ENCODE measurements at regions not wholly inside any gene's neighbourhood (a gene's known extent, or its start where the extent isn't known, plus 50 kb on each side); places are given as distances from the start of the nearest gene placed in this dataset.

DNA sequence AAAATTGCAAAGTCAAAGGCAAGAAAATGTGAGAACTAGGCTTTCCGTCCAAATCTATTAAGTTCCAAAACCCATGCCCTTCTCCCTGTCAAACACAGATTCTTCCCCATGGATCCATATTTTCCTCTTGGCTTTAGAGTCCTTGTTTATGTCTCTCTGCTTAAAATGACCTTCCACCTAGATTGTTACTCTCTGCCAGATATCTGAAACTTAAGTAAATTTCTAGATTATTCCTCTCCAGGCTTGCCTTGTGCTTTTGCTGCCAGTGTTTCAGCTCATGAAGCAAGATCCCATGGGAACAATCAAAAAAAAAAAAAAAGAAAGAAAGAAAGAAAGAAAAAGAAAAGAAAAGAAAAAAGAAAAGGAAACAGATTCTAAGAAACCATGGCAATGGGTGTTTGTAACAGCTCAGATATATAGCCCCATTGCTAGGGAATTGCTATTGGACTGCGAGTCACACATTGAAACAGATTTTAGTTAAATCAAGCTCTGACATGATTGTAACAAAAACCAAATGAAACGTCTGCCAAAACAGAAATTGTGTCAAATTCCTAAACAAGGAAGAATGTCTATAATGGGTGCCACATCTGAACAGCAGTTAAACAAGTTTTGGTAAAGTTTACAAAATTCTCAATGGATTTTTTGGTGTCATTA lies 660.7 kb upstream of the CNTNAP5 start:
- Histone ChIP-seq H4K20me1 (ENCODE audit: low read length) (no peaks in the 10 kb centered on the region), H3K79me2 (ENCODE audit: low read length) (no peaks in the 10 kb centered on the region), H3K4me2 (ENCODE audit: low read length) (peak overlapping the region; percentile 60), H3K36me3 (ENCODE audit: low read depth, low read length) (no peaks in the 10 kb centered on the region; the same call in 1 of the 2 replicates), H2AFZ (ENCODE audit: low read length) (peak overlapping the region; percentile 34; the same call in 1 of the 2 replicates), H3K27ac (ENCODE audit: low read length) (peak overlapping the region; percentile 14; the same call in 1 of the 2 replicates), H3K4me3 (ENCODE audit: low read length) (no peak overlapping the region), H3K4me1 (ENCODE audit: insufficient read depth, low read length) (peaks cover 19% of the 10 kb centered on the region), H3K9me2 (replicated peaks; ENCODE audit: low read length) (no peaks in the 10 kb centered on the region), H3K27me3 (ENCODE audit: low read length) (no peaks in the 10 kb centered on the region), H3K9ac (ENCODE audit: low read length) (no peak overlapping the region), H3K9me3 (ENCODE audit: low read length) (peaks cover 2% of the 10 kb centered on the region; the same call in 1 of the 2 replicates), H3F3A (ENCODE audit: low read length, unreplicated experiment) (no peaks in the 10 kb centered on the region)
- ATAC-seq (peak; percentile 8; the same call in 1 of the 2 replicates), DNase-seq (no peak)
- POLR2A ChIA-PET (ENCODE audit: unreplicated experiment), result interaction anchor here (0.6 kb wide), 1 partner anchor 52 kb away, joined by 22 read pairs; no protein-coding TSS in a partner anchor
- TF ChIP-seq CTCF (conservative IDR thresholded peaks at IDR 0.05; ENCODE audit: low read depth, low read length) (no peak), EZH2phosphoT487 (IDR thresholded peaks at IDR 0.05; ENCODE audit: borderline replicate concordance, low read length) (no peak), EZH2 (IDR thresholded peaks at IDR 0.05; ENCODE audit: low read length, unreplicated experiment) (no peak)
- no TSS peak for BruUV-seq (replicated peaks)
- intact Hi-C loops (cut with micrococcal nuclease), result loop anchor here (1.0 to 10.0 kb wide), 5 partner anchors 310 to 630 kb away; no protein-coding TSS in a partner anchor
- CTCF ChIA-PET, result no interaction called here

DNA sequence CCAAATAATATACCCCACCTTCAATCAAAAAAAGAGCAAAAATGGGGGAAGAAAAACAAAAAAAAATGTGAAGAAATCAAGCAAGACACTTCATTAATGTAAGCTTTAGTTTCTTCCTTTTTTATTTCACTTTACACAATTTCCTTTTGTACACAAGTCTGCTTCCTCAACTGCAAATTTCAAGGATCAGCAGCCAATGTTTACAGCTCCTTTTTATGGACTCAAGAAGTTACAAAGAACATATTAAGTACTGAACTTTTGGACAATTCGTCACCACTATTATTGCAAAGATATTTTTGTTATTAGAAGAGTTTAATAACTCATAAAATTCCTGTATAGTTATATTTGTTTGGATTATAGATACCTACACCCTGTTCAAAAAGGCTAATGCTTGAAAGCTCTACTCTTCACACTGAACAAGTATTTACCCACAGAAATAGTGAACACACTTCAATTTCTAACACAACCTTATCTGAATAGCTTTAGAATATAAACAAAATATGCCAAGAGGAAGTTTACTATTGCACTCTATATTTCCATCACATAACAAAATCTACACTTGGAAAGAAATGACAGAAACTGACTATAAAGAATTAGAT lies 658.7 kb upstream of the CNTNAP5 start:
- no TSS peak for BruUV-seq (replicated peaks)
- Histone ChIP-seq H3K27me3 (ENCODE audit: low read length) (no peaks in the 10 kb centered on the region), H3K9me2 (replicated peaks; ENCODE audit: low read length) (no peaks in the 10 kb centered on the region), H2AFZ (ENCODE audit: low read length) (no peak overlapping the region), H3K4me2 (ENCODE audit: low read length) (no peak overlapping the region), H3F3A (ENCODE audit: low read length, unreplicated experiment) (no peaks in the 10 kb centered on the region), H3K4me1 (ENCODE audit: insufficient read depth, low read length) (peaks cover 19% of the 10 kb centered on the region), H3K4me3 (ENCODE audit: low read length) (no peak overlapping the region), H3K36me3 (ENCODE audit: low read depth, low read length) (no peaks in the 10 kb centered on the region), H4K20me1 (ENCODE audit: low read length) (no peaks in the 10 kb centered on the region), H3K79me2 (ENCODE audit: low read length) (no peaks in the 10 kb centered on the region), H3K9me3 (ENCODE audit: low read length) (no peaks in the 10 kb centered on the region), H3K27ac (ENCODE audit: low read length) (no peak overlapping the region), H3K9ac (ENCODE audit: low read length) (no peak overlapping the region)
- ChIA-PET CTCF (no interaction called here), POLR2A (ENCODE audit: unreplicated experiment) (interaction anchor here (0.6 kb wide), 3 partner anchors 28 to 1375 kb away, joined by 3 to 6 read pairs (median 3); no protein-coding TSS in a partner anchor)
- DNase-seq (peak; percentile 12), ATAC-seq (peak; percentile 62)
- intact Hi-C loops (cut with micrococcal nuclease), result loop anchor here (1.0 to 10.0 kb wide), 6 partner anchors 180 to 724 kb away; no protein-coding TSS in a partner anchor
- no peak for TF ChIP-seq EZH2phosphoT487 (IDR thresholded peaks at IDR 0.05; ENCODE audit: borderline replicate concordance, low read length)

- DNase-seq (no peak), ATAC-seq (no peak)
- Histone ChIP-seq H3F3A (ENCODE audit: low read length, unreplicated experiment) (no peaks in the 10 kb centered on the region), H3K9me3 (ENCODE audit: low read length) (no peaks in the 10 kb centered on the region), H3K27me3 (ENCODE audit: low read length) (no peaks in the 10 kb centered on the region), H4K20me1 (ENCODE audit: low read length) (no peaks in the 10 kb centered on the region), H3K9me2 (replicated peaks; ENCODE audit: low read length) (no peaks in the 10 kb centered on the region), H3K27ac (ENCODE audit: low read length) (no peak overlapping the region), H3K4me3 (ENCODE audit: low read length) (no peak overlapping the region), H3K36me3 (ENCODE audit: low read depth, low read length) (no peaks in the 10 kb centered on the region), H3K4me1 (ENCODE audit: insufficient read depth, low read length) (no peaks in the 10 kb centered on the region), H3K79me2 (ENCODE audit: low read length) (no peaks in the 10 kb centered on the region), H3K4me2 (ENCODE audit: low read length) (no peak overlapping the region), H2AFZ (ENCODE audit: low read length) (no peak overlapping the region), H3K9ac (ENCODE audit: low read length) (no peak overlapping the region)
- POLR2A ChIA-PET (ENCODE audit: unreplicated experiment), result no interaction called here
- intact Hi-C loops (cut with micrococcal nuclease), result no loop called here
- no peak for TF ChIP-seq EZH2phosphoT487 (IDR thresholded peaks at IDR 0.05; ENCODE audit: borderline replicate concordance, low read length)
- no peak for TF ChIP-seq CTCF (conservative IDR thresholded peaks at IDR 0.05; ENCODE audit: low read depth, low read length)
- TF ChIP-seq EZH2 (IDR thresholded peaks at IDR 0.05; ENCODE audit: low read length, unreplicated experiment), result no peak
- no TSS peak for BruUV-seq (replicated peaks)
- CTCF ChIA-PET, result no interaction called here
Observed at GRCh38 chr2:123370186-123370585, 654.9 kb upstream of the CNTNAP5 start.

All from PC-3 (cell line).